ENCODE measurements at regions not wholly inside any gene's neighbourhood (a gene's known extent, or its start where the extent isn't known, plus 50 kb on each side); places are given as distances from the start of the nearest gene placed in this dataset.

GRCh38 chr12:130216031-130216430 lies 53.8 kb downstream of the FZD10 start:
- no peak for TF ChIP-seq CTCF (IDR thresholded peaks at IDR 0.05)
- intact Hi-C loops (cut with DNase I): no loop called here

GRCh38 chr12:130218682-130219081 lies 56.4 kb downstream of the FZD10 start:
- intact Hi-C loops (cut with DNase I): no loop called here
- no peak overlapping the region for H3K27ac ChIP-seq
- H3K36me3 ChIP-seq: no peaks in the 10 kb centered on the region
- DNase-seq: no peak
- H3K9me3 ChIP-seq: no peaks in the 10 kb centered on the region
- no peak overlapping the region for H3K4me3 ChIP-seq
- no peak for ATAC-seq
- peaks cover 0 to 4% (median 0%) of the 10 kb centered on the region in 4 donors for H3K27me3 ChIP-seq
- H3K4me1 ChIP-seq: no peaks in the 10 kb centered on the region
- no peak for FAIRE-seq
- TF ChIP-seq CTCF (IDR thresholded peaks at IDR 0.05): no peak
- 74 to 83% methylated on average over 12 of the region's 12 CpGs for WGBS, 2 donors

More at GRCh38 chr12:130216031-130216430, 53.8 kb downstream of the FZD10 start:
- ATAC-seq (no peak), FAIRE-seq (no peak), DNase-seq (no peak)
- WGBS, 2 donors: 66 to 76% methylated on average over 9 of the region's 9 CpGs
- Histone ChIP-seq H3K9me3 (no peaks in the 10 kb centered on the region), H3K27ac (no peak overlapping the region), H3K4me1 (no peaks in the 10 kb centered on the region), H3K4me3 (no peak overlapping the region), H3K36me3 (no peaks in the 10 kb centered on the region), H3K27me3 (peaks cover 0 to 4% (median 0%) of the 10 kb centered on the region in 4 donors)

- Histone ChIP-seq H3K4me1 (no peaks in the 10 kb centered on the region), H3K9me3 (no peaks in the 10 kb centered on the region), H3K36me3 (no peaks in the 10 kb centered on the region), H3K27ac (no peak overlapping the region), H3K4me3 (no peak overlapping the region), H3K27me3 (peaks cover 0 to 4% (median 0%) of the 10 kb centered on the region in 4 donors)
- no peak for FAIRE-seq
- intact Hi-C loops (cut with DNase I): no loop called here
- no peak for TF ChIP-seq CTCF (IDR thresholded peaks at IDR 0.05)
- WGBS, 2 donors: 33 to 47% methylated on average over 15 of the region's 15 CpGs
- ATAC-seq: no peak
- no peak for DNase-seq
Measured at GRCh38 chr12:130219929-130220705, 57.9 kb downstream of the FZD10 start.

DNA sequence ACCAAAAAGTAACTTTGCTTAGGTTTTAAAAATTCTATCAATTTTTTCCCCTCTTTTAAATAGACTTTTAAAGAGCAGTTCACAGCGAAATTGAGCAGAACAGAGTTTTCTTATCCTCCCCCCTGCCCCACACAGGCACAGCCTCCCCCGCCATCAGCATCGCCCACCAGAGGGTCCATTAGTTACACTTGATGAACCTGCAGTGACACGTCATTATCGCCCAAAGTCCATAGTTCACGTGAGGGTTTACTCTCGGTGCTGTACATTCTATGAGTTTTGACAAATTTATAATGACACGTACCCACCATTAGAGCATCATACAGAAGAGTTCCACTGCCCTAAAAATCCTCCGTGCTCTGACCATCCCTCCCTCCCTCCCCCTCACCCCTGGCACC lies 58.4 kb downstream of the FZD10 start:
- intact Hi-C loops (cut with DNase I): no loop called here
- no peak for TF ChIP-seq CTCF (IDR thresholded peaks at IDR 0.05)
- H3K27ac ChIP-seq: no peak overlapping the region
- FAIRE-seq (no peak), ATAC-seq (no peak), DNase-seq (no peak)
- H3K27me3 ChIP-seq: peaks cover 0 to 4% (median 0%) of the 10 kb centered on the region in 4 donors
- no peaks in the 10 kb centered on the region for H3K4me1 ChIP-seq
- H3K9me3 ChIP-seq: no peaks in the 10 kb centered on the region
- H3K4me3 ChIP-seq: no peak overlapping the region
- WGBS, 2 donors: 22 to 23% methylated on average over 9 of the region's 9 CpGs
- H3K36me3 ChIP-seq: no peaks in the 10 kb centered on the region

Measured in pancreas (tissue), 10 donors.